ENCODE measurements at regions not wholly inside any gene's neighbourhood (a gene's known extent, or its start where the extent isn't known, plus 50 kb on each side); places are given as distances from the start of the nearest gene placed in this dataset.

DNA sequence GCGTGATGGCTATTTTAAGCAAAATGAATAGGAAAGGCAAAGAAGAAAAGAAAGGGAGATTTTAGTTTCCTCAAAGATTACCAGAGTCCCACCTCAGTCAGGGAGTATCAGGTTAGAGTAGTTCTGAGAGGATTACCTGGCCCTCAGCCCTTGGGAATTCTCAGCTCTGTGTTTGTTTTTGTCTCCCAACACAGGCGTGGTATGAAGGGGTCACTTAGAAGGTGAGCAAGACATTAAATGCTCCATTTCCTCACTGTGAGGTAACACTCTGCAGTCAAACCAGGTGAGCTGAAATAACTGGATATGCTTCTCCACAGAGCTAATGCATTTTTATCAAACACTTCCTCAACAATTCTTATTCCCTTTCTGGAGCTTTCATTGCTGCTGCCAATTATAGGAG lies 232.2 kb downstream of the IKZF2 start (continued):
- TF ChIP-seq ZNF521 (tag by site-specific recombination; IDR thresholded peaks at IDR 0.05) = no peak
- TF ChIP-seq, protein P1, sequence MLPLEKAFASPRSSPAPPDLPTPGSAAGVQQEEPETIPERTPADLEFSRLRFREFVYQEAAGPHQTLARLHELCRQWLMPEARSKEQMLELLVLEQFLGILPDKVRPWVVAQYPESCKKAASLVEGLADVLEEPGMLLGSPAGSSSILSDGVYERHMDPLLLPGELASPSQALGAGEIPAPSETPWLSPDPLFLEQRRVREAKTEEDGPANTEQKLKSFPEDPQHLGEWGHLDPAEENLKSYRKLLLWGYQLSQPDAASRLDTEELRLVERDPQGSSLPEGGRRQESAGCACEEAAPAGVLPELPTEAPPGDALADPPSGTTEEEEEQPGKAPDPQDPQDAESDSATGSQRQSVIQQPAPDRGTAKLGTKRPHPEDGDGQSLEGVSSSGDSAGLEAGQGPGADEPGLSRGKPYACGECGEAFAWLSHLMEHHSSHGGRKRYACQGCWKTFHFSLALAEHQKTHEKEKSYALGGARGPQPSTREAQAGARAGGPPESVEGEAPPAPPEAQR (tag by site-specific recombination; IDR thresholded peaks at IDR 0.05) = no peak
- no peak for TF ChIP-seq PBX3 (CRISPR knock-in tag; IDR thresholded peaks at IDR 0.05)

GRCh38 chr2:212918336-212918735 lies 233.1 kb downstream of the IKZF2 start:
- Histone ChIP-seq H3K36me3 (ENCODE audit: control insufficient read depth in 2 of 2, insufficient read depth in 1 of 2, low read length in 2 of 2) (no peaks in the 10 kb centered on the region), H3K4me3 (ENCODE audit: low read depth, low read length) (no peak overlapping the region), H3K9me3 (ENCODE audit: control insufficient read depth, insufficient read depth, low read depth, low read length) (no peaks in the 10 kb centered on the region), H3K4me1 (ENCODE audit: control insufficient read depth, insufficient read depth, low read length) (no peaks in the 10 kb centered on the region), H3K27ac (ENCODE audit: extremely low read depth, low read depth, low read length) (no peak overlapping the region)
- ChIA-PET CTCF (interaction anchor here (1.3 kb wide), 1 partner anchor 26 kb away, joined by 4 read pairs; no protein-coding TSS in a partner anchor), POLR2A (no interaction called here)
- TF ChIP-seq SETDB1 (IDR thresholded peaks at IDR 0.05; ENCODE audit: insufficient read length, low read length) (no peak), REST (tag by site-specific recombination; IDR thresholded peaks at IDR 0.05) (no peak), ZNF350 (tag by site-specific recombination; IDR thresholded peaks at IDR 0.05) (no peak), ZNF76 (tag by site-specific recombination; IDR thresholded peaks at IDR 0.05; ENCODE audit: borderline replicate concordance, low read depth) (no peak), ZNF513 (tag by site-specific recombination; IDR thresholded peaks at IDR 0.05) (no peak), KLF16 (tag by site-specific recombination; IDR thresholded peaks at IDR 0.05) (no peak), ZNF544 (tag by site-specific recombination; IDR thresholded peaks at IDR 0.05) (no peak), EGR2 (tag by site-specific recombination; IDR thresholded peaks at IDR 0.05; ENCODE audit: low read depth) (no peak), ZBTB10 (tag by site-specific recombination; IDR thresholded peaks at IDR 0.05) (no peak), ZNF366 (tag by site-specific recombination; conservative IDR thresholded peaks at IDR 0.05) (no peak), ZNF48 (tag by site-specific recombination; IDR thresholded peaks at IDR 0.05) (no peak), ZFP3 (tag by site-specific recombination; IDR thresholded peaks at IDR 0.05; ENCODE audit: low read depth) (no peak), ZNF624 (tag by site-specific recombination; IDR thresholded peaks at IDR 0.05) (no peak)
- TF ChIP-seq, protein P2, sequence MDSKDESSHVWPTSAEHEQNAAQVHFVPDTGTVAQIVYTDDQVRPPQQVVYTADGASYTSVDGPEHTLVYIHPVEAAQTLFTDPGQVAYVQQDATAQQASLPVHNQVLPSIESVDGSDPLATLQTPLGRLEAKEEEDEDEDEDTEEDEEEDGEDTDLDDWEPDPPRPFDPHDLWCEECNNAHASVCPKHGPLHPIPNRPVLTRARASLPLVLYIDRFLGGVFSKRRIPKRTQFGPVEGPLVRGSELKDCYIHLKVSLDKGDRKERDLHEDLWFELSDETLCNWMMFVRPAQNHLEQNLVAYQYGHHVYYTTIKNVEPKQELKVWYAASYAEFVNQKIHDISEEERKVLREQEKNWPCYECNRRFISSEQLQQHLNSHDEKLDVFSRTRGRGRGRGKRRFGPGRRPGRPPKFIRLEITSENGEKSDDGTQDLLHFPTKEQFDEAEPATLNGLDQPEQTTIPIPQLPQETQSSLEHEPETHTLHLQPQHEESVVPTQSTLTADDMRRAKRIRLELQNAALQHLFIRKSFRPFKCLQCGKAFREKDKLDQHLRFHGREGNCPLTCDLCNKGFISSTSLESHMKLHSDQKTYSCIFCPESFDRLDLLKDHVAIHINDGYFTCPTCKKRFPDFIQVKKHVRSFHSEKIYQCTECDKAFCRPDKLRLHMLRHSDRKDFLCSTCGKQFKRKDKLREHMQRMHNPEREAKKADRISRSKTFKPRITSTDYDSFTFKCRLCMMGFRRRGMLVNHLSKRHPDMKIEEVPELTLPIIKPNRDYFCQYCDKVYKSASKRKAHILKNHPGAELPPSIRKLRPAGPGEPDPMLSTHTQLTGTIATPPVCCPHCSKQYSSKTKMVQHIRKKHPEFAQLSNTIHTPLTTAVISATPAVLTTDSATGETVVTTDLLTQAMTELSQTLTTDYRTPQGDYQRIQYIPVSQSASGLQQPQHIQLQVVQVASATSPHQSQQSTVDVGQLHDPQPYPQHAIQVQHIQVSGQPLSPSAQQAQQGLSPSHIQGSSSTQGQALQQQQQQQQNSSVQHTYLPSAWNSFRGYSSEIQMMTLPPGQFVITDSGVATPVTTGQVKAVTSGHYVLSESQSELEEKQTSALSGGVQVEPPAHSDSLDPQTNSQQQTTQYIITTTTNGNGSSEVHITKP (tag by site-specific recombination; IDR thresholded peaks at IDR 0.05) = no peak

All from HEK293 (cell line).